ENCODE measurements at regions not wholly inside any gene's neighbourhood (a gene's known extent, or its start where the extent isn't known, plus 50 kb on each side); places are given as distances from the start of the nearest gene placed in this dataset.

- no peak for TF ChIP-seq EZH2 (IDR thresholded peaks at IDR 0.05; ENCODE audit: borderline replicate concordance, control insufficient read depth, low read depth, low read length)
- no peak for TF ChIP-seq ATF3 (IDR thresholded peaks at IDR 0.05; ENCODE audit: borderline replicate concordance, extremely low read depth, low read depth, low read length)
Measured at GRCh38 chr18:22839340-22839821, 93.7 kb upstream of the RBBP8 start.

Measured in GM12878 (cell line).